NCI-H2029 (cell line): ENCODE measurements at regions not wholly inside any gene's neighbourhood (a gene's known extent, or its start where the extent isn't known, plus 50 kb on each side); places are given as distances from the start of the nearest gene placed in this dataset.
A peak's percentile ranks its signal among the peaks of the same experiment; 100 is the strongest.
"Not testable (repeated sequence)": the region's sequence is repeated elsewhere in the genome, so short reads cannot be mapped to it uniquely, and the experiment has no call there.

Experiments used
- DNase-seq: peaks from one replicate; lab custom pipeline; 2025; lab: John Stamatoyannopoulos, UW

DNA sequence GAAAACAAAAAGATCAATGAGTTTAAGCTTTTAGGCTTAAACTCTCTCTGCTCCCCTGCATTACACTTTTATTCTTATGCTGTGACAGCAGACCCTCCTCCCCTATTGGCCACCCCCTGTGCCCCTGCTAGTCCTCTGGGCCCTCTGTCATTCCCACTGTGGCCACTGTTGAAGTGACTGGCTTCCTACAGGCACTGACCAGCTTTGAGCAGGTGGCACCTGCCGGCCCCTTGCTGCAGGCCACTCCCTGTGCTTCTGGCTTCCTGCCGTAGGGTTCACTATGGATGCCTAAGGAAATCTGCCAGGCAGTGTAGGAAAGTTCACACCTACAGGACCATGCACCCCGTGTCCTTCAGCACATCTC lies 156.5 kb upstream of the L3MBTL4 start:
- no peak for DNase-seq

DNA sequence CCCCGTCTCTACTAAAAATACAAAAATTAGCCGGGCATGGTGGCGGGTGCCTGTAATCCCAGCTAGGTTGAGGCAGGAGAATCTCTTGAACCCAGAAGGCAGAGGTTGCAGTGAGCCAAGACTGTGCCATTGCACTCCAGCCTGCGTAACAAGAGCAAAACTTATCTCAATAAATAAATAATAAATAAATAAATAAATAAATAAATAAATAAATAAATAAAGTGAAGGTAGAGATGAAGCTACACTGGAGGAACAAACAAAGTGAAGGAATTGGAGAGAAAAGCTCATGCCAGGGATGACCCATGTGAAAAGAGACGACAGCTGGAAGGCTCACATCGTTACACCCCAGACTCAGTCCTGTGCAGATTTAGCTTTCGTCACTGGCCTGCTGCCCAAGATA lies 157.3 kb upstream of the ARHGAP28 start:
- DNase-seq = not testable (repeated sequence)

DNA sequence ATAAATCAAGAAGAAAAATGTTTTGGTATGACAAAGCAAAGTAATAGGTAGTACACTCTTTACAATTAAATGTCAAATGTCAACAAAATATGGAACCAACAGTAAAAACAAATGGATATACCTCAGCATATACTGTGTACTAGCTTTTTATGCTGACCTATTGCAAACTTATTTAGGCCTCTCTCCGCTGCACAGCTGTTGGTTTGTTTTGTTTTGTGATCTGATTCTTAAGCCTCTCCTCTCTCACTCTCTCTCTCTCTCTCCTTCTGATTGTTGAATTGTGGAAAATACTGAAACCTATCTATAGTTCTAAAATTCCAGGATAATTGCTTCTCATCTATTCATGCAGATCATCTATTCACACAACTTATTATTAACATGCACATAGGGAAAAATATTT lies 154.9 kb upstream of the ARHGAP28 start:
- DNase-seq = no peak

DNA sequence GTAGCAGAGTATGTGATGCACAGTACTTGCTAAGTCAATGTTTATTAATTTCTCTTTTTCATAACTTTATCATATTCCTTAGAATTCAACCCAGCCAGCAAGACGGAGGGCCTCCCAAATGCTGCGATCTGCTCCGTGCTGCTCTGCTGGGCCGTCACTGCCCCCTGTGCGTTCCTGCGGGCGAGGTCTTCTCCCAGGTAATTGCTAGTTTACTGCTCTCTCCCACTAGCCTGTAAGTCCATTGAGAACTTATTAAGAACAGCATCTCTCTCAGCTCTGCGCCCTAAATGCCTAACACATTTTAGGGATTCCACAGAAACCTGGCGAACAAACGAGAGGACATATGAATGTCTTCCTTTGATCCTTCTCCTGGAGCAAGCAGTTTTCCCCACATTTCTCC lies 153.6 kb upstream of the ARHGAP28 start:
- DNase-seq = no peak

DNA sequence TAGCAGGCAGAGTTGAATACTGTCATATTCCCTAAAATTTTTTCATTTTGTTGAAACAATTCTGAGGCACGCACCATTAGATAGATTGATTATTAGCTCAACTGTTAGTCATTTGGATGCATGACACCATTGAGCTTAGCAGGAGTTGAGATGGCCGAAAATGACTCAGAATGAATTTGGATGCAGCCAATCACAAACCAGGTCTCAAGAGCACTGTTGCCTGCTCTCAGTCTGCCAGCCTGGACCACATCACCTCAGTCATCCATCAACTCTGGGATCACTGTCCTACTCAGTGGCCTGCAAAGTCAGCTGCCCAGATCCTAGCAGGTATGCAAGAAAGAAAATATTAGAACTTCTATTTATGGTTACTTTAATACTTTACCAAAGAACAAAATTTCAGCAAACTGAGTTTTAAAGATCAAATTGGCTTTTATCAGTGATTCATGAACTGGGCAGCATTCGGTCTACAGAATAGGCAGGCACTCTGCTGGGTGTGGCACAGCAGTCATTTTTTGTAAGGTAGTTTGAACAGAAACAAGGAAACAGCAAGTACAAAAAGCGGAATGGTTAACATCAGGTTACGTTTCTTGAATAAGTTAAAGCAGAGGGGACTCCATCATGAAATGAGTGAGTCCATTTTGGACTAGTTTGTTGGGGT lies 152.7 kb upstream of the ARHGAP28 start:
- no peak for DNase-seq

DNA sequence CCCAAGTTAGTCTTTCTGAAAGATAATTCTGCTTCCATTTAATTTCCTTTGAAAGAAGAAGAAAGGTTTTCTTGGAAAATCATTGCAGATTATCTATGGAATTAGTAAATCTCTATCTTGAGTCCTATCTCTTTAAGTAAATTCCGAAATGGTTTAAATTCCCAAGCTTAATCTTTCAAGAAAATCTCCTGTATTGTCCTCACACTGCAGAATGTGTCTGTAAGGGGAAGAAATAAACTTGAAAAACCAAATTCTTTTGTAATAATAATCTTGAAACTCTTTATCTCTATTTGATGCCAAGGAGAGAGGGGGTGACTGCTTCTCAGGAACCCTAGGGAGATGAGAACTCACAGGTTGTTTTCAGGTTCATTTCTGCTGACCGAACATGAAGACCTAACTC lies 150.8 kb upstream of the ARHGAP28 start:
- DNase-seq = no peak

DNA sequence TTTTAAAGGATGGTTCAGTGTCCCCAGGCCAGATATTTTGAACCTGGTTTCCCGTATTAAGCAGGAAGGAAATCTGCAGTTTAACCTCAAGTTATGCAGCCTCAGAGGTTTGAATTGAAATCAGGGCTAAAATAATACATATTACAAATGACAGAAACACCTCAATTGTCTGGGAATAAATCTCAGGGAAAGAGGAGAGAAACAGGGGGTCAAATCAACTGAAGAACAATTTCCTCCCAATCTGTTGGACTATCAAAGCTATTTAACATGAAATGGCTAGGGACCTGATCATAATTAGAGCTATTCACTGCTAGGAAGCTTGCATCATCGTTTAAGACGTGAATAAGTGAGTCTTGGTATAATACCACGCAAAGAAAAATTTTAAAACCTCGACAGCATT lies 150.0 kb upstream of the ARHGAP28 start:
- DNase-seq = no peak

DNA sequence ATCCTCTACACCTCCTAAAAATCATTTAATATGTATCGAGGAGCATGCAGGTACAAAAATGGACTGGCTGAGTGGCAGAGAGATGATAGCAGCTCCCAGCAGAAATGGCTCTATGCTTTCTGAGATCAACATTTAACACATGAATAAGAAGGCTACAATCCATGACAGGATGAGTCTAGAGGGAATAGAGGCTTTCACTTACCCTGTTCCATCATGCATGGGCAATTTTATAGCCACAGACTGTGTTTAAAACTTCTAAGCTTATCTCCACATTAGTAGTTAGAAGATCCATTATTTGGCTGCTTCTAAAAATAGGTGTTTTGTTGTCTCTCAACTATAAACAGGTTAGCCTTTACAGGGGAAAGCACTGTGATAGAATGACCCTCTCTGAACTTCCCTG lies 149.1 kb upstream of the ARHGAP28 start:
- no peak for DNase-seq

DNA sequence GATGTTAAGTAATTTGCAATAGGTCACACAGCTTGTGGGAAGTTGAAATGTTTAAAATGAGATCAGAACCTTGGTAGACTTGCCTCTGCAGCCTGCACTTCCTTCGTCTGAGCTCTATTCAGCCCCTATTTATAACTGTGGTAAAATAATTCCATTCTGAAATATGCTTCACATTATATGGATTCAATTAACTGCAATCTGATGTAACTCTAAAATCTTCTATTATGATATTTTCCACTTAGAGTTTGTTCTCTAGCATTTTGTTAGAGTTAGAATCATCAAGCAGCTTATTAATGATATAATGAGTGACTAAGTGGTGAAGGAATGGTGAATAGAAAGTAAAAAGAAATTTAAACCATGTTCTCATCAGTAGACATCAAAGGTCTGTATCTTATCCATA lies 139.6 kb upstream of the ARHGAP28 start:
- DNase-seq = no peak

DNA sequence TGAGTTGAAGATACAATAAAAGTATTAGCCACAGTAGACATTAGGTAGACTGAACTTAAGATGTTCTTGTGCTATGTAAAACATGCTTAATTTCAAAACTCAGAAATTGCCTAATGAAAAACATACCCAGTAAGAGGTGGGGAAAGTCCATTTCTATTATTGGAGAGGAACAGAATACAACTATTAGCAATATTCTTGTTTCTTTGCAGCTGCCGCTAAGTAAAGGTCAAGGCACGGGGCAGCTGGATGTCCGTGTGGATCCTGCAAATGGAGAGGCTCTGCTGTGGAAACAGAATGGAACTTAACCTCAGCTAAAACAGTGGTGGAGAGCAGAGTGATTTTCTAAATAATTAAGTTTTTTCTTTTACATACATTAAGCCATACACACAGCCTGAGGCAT lies 139.2 kb upstream of the ARHGAP28 start:
- DNase-seq = no peak

DNA sequence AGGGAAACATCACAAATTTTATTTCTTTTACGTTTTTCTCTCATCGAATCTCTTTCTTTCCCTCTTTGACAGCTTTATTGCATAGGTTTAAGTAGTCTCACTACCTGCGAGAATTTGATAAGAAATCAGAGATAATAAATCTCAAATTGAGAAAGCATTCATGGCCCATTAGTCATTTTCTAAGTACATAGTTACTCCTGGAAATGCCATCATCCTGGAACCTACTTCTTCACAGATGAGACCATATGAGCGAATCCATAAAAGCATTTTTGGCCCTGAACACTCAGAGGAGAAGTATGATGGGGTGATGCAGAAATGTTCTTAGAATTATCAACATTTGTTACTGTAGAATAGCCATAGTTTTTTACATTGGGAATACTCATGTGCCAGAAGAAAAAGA lies 138.0 kb upstream of the ARHGAP28 start:
- DNase-seq = no peak

DNA sequence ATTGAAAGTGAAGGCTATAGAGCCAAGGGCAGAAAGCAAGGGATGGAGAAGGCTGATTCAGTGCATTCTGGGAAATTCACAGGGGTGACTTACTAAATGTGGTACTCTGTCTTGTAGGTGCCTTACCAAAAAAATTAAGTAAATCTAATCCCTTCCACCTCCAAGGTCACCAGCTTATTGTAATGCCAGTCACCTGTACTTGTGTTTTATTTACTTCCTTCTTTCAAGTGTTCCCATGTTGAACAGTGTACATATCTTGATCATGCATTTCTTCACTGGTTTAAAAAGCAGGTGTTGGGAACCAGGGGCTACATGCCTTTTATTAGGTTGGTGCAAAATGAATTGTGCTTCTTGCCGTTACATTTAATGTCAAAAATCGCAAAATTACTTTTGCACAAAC lies 137.0 kb upstream of the ARHGAP28 start:
- DNase-seq = no peak

DNA sequence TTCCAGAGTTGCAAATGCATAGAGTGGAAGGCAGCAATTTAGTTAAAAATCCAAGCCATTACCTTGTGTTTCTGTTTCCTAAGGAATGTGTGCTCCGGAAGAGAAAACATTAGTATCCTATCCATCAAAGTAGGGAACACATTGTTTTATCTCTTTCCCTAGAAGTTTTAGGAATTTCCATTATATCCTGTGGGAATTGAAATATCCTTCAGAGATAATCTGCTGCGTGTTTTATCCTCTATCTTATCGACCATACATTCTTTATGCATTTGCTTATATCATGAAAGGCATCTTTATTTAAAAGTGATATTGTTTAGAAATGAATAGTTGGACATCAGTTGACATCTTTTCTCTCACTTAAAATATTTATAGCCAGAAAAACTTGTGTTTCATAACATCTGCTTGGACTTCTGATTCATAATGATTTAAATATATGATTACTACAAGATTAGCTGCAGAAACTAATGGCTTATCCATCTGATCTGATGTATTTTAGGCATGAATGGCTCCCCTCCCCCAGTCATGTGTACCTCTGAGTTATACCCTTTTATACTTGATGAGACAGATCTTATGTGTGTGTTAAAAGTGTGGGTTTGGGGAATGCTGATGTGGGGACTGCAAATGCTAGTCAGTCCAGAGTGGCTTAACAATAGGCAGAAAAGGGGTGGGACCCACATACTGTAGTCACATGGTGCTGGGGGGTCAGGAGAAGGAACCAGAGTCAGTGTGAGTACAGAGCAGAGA lies 136.2 kb upstream of the ARHGAP28 start:
- DNase-seq = no peak

DNA sequence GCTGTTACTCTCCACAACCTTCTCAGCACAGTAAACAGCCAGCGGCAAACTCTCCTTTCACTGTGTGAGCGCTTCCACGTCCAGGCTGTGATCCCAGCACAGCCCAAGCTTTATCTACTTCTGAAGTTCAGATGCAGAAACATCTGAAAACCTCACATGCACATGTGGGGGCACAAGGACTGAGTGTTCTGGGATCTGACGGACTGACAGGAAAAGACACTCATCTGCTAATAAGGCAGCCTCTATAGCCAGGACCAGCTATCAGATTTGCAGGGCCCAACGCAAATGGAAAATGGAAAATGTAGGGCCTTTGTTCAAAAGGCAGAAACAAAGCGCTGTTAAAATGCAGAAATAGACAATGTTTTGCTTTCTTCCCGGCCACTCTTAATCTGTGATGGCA lies 133.8 kb upstream of the ARHGAP28 start:
- no peak for DNase-seq

DNA sequence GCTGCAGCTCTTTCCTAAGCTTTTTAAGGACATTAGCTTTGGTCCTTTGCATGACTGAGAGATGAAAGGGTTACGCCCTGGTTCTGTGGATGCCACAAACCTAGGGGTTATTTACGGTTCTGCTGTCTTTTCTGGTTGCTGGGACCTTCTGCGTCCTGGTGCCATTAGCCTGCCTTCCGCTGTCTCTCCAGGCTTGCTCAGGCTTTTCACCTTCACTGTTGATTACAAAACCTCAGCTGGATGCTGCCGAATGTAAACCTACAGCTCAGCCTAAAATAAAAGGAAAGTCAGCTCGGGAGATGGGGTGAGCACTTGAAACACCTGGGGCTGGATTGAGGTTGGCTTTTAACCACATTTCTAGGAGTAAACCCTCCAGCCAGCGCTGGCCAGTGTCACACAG lies 130.9 kb upstream of the ARHGAP28 start:
- DNase-seq = no peak

DNA sequence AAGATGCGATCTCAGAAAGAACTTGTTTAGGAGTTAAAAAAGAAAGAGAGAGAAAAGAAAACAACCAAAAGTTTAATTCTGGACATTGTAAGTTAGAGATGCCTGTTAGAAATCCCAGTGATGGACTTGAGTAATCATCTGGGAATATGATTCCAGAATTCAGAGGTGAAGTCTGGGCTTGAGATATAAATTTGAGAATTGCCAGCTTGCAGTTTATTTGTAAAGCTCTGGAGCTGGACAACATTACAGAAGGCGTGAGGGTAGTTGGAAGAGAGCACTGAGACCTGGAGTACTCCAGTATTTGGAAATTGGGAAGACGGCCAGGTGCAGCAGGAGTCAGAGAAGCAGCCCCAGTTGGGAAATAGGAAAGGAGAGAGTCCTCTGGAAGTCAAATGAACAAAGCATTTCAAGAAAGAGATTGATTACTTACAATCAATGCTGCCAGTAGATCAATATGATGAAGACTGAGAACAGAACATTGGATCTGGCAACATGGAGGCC lies 128.8 kb upstream of the ARHGAP28 start:
- no peak for DNase-seq

DNA sequence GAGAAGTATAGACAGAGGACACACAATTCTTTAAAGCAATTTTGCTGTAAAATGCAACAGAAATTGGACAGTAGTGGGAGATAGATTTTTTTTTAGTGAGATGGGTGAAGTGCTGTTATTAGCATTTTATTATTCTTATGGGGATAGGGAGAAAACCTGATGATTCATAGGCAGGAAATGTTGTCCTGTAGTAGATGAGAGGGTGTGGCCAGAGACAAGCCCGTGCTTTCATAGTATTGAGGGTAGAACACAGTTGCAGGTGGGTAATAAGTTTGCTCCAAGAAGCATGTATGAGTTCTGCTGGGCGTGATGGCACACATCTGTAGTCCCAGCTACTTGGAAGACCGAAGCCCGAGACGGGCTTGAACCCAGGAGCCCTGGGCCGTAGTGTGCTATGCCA lies 128.3 kb upstream of the ARHGAP28 start:
- DNase-seq = no peak

DNA sequence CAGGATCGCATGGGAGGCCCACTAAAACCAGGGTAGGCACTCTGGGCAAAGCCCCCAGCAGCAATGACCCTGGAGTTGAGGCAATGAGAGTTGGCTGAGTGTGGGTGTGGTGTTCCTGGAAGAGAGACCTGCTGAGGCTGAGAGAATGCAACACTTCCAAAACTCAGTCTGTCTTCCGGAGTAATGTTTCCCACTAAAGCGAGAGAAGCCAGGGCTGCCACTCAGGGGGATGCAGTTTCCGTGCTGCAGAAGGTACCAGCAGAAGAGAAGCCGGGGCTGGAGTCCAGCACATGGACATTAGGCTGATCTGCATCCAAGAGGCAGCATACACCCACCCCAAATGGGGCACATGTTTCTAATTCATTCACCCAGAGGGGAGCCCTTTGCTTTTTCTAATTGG lies 127.2 kb upstream of the ARHGAP28 start:
- no peak for DNase-seq

DNA sequence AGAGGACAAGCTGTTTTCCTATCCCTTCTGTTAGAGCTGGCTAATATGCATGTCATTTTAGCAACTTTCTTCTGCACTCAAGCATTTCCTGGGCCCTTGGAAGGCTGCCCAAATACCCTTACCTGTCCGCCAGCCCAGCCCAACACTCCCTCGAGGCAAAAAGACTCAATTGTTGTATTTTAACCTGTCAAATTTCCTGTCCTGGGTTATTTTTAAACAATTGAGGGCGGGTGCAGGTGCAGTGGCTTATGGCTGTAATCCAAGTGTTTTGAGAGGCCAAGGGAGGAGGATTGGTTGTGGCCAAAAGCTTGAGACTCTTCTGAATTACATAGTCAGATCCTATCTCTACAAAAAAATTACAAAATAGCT lies 125.0 kb upstream of the ARHGAP28 start:
- DNase-seq = peak; percentile 26

DNA sequence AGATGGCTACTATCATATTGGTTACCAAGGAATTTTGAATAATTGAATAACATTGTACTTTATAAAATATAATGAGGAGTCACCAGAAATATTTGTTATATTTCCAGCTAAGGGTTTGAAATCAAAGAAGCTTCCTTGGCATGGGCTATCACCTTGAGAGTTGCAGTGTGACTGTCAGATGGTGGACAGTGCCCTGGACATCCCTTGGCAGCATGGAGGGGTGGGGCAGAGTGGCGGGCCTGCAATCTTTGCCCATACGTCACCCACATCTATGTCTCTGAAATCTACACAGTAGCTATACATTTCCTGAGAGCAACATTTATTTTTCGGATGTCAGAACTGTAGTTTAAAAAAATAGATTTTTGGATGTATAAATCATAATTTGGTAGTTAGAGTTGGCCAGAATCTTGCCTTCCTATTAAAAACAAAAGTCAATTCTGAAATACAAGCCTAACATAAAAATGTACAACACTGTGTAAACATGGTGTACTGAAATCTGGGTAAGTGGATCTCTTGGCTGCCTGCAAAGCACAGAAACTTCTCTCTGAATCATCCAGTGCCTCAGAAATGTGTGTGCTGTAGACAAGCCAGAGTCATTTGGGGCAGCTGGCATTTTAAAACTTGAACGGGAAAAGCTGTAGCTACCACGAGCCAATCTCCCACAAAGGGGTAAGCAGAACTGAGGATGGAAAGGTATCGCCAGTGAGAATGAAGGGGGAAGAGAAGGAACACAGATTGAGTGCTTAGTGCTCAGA lies 124.2 kb upstream of the ARHGAP28 start:
- DNase-seq = no peak

DNA sequence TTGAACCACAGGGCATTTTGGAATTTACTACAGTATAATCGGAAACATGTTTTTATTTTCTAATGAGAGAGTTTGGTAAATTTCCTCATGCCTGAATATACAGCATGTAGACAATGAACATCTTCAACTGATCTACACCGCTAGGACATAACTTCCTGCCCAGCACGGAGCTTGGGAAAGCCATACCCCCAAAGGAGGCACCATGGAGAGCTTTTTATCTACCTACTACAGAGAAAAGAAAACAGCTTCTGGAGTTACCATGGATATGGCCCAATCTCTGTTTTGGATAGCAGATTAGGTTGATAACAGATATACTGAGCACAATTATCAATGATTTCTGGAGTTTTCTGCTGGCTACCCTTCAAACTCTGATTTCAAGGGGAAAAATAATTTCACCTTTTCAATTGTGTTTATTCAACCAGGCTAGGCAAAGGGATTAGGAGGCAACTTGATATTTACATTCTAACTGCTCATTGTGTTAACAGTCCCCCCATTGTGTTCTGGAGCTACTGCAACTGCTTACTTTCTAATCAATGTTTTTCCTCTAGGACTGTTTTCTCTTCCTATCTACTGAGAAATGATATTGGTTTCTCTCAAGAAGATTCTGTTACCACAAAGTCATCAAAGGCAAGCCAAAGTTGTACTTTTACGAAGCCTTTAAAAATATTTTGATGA lies 123.0 kb upstream of the ARHGAP28 start:
- DNase-seq = no peak

DNA sequence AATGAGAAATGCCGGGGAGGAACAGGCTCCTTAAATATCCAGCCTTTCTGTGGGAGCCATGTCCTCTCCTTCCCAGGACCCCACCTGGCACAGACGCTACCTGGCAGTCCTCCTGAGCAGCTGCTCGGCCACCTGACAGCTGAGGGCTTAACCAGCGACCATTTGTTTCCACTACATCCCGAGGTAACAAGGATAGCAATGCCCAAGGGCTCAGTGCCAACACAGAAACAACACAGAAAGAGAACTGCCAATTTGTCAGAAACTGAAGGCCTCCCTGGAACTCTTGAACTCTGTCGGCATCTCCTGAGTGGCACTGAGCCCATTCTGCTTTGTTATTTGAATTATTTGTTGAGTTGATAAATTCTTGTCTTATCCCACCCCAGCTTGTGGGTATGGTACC lies 122.2 kb upstream of the ARHGAP28 start:
- DNase-seq = peak; percentile 12
